G401 (cell line): ENCODE measurements at regions not wholly inside any gene's neighbourhood (a gene's known extent, or its start where the extent isn't known, plus 50 kb on each side); places are given as distances from the start of the nearest gene placed in this dataset.
"Not testable (repeated sequence)": the region's sequence is repeated elsewhere in the genome, so short reads cannot be mapped to it uniquely, and the experiment has no call there.

ENCODE experiments used
- DNase-seq: peaks from one replicate; pipeline ENCODE4 v3.0.0-alpha.2; 2015; ENCODE audit warnings: low spot score
- in situ Hi-C: cut with HindIII; loops from 2 replicates; pipeline ENCODE4 v1.10.0; 2016; ENCODE audit warnings: low sequenced_read_pairs, mixed read lengths

DNA sequence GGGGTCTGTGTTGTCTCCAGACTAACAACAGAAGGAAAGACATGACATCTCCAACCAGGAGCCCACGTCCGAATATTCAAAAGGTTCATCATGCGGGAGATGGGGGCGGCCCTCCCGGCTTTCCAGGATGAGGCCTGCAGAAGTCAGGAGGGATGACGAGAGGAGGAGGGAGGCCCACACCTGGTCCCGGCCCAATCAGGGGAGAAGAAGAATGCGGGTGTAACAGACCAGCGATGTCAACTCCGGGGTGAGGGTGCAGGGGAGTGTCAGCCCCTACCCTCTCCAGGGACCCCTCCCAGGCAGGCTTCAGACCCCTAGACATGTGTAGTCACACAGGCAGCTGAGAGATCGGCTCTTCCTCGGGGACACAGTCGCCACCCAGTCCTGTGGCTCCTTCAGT, 275.3 kb upstream of the ZNF507 start:
- in situ Hi-C loops, result no loop called here
- no peak for DNase-seq

GRCh38 chr19:32082028-32082427, 263.4 kb upstream of the ZNF507 start:
- no peak for DNase-seq

DNA sequence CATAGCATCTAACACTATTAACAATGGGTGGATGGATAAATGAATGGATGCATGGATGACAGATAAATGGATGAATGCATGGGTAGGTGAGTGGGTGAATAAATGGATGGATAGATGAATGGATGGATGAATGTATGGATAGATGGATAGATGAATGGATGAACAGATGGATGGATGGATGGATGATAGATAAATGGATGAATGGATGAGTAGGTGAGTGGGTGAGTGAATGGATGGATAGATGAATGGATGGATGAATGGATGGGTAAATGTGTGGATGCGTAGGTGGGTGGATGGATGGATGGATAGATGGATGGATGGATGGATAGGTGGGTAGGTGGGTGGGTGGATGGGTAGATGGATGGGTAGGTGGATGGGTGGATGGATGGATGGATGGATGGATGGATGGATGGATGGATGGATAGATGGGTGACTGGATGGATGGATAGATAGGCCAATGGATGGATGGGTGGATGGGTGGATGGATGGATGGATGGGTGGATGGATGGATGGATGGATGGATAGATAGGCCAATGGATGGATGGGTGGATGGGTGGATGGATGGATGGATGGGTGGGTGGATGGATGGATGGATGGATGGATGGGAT, 260.6 kb upstream of the ZNF507 start:
- DNase-seq, in situ Hi-C loops: not testable (repeated sequence)

More at GRCh38 chr19:32082028-32082427, 263.4 kb upstream of the ZNF507 start:
- in situ Hi-C loops, result no loop called here

GRCh38 chr19:32091241-32091640, 254.2 kb upstream of the ZNF507 start:
- in situ Hi-C loops, result no loop called here

GRCh38 chr19:32097011-32097410, 248.4 kb upstream of the ZNF507 start:
- in situ Hi-C loops, result no loop called here
- DNase-seq, result no peak

More at GRCh38 chr19:32091241-32091640, 254.2 kb upstream of the ZNF507 start:
- DNase-seq, result no peak

- in situ Hi-C loops, result no loop called here
- no peak for DNase-seq
These were observed 247.8 kb upstream of the ZNF507 start for GRCh38 chr19:32097620-32098019.

DNA sequence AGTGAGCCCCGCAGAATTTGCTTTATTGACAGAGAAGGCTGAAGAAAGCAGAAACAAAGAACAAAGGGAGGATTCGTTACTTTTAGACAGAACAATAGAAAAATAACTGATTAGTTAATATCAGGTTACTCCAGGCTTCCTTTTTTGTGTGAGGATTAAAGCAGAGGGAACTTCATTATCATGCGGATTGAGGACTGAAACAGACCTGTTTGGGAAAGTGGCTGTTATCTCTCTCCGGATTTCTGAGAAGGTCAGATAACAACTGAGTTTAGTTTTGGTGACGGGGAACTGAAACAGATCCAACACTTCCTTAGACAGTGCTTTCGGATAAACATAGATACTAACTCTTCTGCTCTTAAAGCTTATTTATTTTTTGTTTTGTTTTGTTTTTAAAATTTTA, 246.4 kb upstream of the ZNF507 start:
- in situ Hi-C loops, result no loop called here
- DNase-seq, result no peak

DNA sequence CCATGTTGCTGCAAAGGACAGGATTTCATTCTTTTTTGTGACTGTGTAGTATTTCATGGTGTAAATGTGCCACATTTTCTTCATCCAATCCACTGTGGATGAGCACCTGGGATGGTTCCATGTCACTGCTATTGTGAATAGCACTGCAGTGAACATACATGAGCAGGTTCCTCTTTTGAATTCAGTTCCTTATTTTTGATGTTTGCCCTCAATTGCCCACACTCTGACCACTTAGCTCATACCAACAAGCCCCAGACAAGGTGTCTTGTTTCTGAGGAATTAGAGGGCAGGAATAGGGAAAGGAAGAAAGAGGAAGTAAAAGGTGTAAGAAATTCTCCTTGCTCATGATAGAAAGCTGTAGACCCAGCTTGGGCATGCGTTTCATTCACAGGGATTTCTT, 244.2 kb upstream of the ZNF507 start:
- in situ Hi-C loops, result no loop called here
- DNase-seq, result no peak

GRCh38 chr19:32103541-32103940, 241.9 kb upstream of the ZNF507 start:
- DNase-seq, result no peak
- in situ Hi-C loops, result no loop called here

DNA sequence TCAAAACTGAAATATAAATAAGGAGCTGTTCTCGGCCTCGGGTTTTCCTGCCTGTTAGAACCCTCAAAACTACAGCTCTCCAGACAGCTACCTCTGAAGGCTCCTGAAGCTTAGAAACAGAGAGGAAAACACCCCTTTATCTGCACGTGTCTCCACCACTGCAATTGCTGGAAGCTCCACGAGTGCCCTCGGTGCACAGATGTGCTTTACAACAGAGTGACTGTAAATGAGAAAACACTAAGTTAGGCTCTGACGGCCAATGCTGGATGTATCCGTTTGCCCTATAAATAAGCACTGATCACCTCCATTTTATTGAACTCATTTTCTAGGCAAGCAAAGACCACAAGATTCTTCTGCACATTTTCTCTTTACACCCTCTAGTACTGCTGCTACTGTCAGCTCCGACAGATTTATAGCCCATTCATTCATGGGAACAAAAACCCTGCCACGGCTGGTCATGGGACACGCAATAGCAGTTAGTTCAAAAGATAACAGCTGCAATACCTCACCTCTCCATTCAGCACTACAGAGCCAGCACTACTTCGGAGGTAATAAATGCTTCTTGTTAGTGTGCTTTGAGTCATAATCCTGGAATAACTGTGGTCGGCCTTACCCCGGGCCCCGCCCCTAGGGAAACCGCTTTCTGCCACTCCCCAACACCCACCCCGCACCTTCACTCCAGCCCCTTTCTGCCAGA, 241.1 kb upstream of the ZNF507 start:
- no peak for DNase-seq
- in situ Hi-C loops, result no loop called here

DNA sequence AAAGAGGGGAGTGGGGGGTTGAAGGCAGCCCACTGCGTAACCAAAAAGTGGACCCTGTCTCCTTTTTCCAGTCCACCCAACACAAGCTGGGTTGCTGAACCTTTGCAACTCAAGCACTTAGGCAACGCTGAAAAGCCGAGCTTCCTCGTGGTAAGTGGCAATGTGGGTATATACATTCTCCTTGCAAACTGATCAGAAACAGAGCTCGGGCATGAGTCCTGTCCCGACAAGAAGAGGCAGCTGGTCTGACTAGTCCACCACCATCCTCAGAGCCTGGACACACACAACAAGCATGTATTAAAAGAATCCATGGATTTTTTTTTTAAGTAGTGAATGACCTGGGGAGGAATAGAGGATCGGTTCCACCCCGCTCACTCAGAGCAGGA, 240.6 kb upstream of the ZNF507 start:
- DNase-seq, result no peak
- in situ Hi-C loops, result no loop called here

DNA sequence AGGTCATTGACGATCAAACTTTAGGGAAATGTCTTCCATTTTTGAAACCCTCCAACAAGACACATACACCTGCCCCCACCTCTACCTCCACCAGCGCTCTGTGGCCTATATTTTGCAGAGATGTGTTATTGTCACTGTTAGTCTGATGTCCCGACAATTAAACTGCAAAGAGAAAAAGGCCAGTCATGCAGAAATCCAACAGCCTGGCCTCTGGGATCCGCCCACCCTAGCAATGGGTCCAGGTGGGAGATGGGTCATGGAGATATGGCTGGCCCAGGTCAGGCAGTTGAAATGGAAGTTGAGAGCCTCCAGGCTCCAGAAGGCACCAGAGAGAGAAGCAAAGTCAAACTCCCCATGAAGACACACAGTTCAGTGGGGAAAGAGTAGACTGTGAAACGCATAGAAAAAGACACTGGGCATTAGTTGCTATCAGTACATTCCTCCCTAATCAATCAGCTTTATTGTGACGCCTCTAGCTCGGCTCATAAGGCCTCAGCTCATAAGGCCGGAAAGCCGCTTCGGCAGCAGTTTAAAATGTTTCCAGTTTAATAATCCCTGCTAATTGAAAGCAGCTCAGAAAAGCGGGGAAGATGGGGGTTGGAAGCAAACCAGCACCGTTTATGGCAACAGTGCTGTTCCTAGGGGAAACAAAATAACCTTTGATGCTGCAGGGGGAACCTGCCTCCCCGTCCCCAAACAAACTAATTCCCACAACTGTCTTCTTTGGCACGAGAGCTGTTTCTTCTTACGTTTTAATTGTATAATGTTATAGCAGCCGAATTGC, 239.7 kb upstream of the ZNF507 start:
- in situ Hi-C loops, result no loop called here
- DNase-seq, result no peak

- in situ Hi-C loops, result no loop called here
- DNase-seq, result no peak
These were observed 223.2 kb upstream of the ZNF507 start for GRCh38 chr19:32122258-32122657.

- no peak for DNase-seq
- in situ Hi-C loops, result no loop called here
These were observed 222.0 kb upstream of the ZNF507 start for GRCh38 chr19:32123355-32123940.

DNA sequence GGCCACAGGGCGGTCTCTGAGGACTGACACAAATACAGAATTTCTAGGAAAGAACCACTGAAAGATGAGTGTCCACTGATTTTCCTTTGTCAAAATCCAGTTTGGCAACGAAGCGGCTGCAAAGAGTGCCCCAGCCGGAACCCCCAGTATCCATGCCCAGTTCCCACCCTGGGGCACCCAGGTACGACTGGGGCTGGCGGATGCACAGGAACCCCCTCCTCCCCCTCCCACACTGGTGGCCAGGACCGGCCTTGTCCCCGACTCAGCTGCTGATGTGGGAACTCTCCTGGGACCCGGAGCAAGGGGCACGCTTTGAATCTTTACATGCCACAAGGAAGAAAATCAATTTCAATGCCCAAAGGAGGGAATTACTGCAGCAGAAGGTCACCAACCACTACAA, 220.8 kb upstream of the ZNF507 start:
- DNase-seq, result no peak
- in situ Hi-C loops, result no loop called here

DNA sequence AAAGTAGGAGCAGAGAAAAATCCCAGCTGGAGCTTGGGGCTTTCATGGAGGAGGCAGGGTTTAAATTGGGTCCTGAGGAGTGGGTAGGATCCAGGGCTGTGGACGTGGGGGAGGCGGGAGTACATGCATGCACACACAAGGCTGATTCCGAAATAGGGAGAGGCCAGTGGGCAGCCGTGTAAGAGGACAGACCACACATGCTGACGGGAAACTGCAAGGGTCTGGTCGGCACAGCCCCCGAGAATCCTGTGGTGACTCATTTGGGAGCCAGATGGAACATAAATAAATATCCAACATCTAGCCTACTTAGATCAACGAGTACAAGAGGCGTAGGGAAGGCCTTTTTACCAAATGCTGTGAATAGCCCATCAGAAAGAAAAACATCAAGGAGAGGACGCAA, 216.3 kb upstream of the ZNF507 start:
- in situ Hi-C loops, result no loop called here
- DNase-seq, result no peak

- in situ Hi-C loops, result no loop called here
- no peak for DNase-seq
These were observed 215.1 kb upstream of the ZNF507 start for GRCh38 chr19:32130332-32130731.

- in situ Hi-C loops, result no loop called here
- DNase-seq, result no peak
These were observed 214.4 kb upstream of the ZNF507 start for GRCh38 chr19:32131005-32131404.

- DNase-seq, result no peak
- in situ Hi-C loops, result no loop called here
These were observed 207.0 kb upstream of the ZNF507 start for GRCh38 chr19:32138416-32138815.

DNA sequence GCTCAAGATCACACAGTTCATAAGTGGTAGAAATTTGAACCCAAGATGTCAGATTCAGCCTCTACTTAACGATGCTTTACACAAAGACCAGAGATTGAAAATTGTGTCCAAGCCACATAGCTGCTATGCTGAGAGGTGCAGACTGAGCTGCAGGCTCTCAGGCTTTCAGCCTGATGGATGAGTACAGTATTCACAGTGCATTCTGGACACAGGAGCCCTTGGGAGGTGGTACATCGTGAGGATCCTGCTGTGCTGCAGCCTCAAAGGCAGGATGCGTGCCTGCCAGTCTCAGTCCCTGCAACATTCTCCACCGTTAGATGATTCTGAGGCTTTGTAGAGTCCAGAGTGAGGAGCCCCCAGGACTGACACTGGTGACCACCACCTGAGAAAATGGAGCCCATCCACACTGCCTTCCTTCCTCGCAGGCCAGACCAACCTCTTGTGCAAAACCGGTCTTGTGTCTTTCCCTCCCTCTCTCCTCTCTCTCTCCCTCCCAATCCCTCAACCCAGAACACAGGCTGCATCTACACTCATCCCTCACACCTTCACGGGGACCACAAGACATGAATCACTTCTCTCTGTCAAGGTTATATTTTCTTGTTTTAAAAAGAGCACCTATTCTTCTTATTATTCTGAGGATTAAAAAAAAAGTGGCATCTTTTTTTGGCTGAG, 203.4 kb upstream of the ZNF507 start:
- DNase-seq, result no peak
- in situ Hi-C loops, result no loop called here
